Progenitor cell of endocrine pancreas (in vitro differentiated cells): ENCODE measurements at regions not wholly inside any gene's neighbourhood (a gene's known extent, or its start where the extent isn't known, plus 50 kb on each side); places are given as distances from the start of the nearest gene placed in this dataset.

Experiments used
- DNase-seq: peaks from one replicate; pipeline ENCODE4 v3.0.0; 2021; ENCODE audit warnings: low spot score; ENCODE audit not compliant: unreplicated experiment
- H3K27ac Mint-ChIP-seq: 2 replicates; pipeline ENCODE4 v1.8.0; 2021; ENCODE audit warnings: mild to moderate bottlenecking, moderate library complexity, mixed read lengths
- H3K27me3 Mint-ChIP-seq: 2 replicates; pipeline ENCODE4 v1.8.0; 2021; ENCODE audit warnings: mixed read lengths
- H3K36me3 Mint-ChIP-seq: 2 replicates; pipeline ENCODE4 v1.8.0; 2022; ENCODE audit warnings: mixed read lengths; ENCODE audit not compliant: insufficient read depth
- H3K4me1 Mint-ChIP-seq: 2 replicates; pipeline ENCODE4 v1.8.0; 2021; ENCODE audit warnings: low read depth, mixed read lengths
- H3K4me3 Mint-ChIP-seq: 2 replicates; pipeline ENCODE4 v1.8.0; 2021; ENCODE audit warnings: low read depth, mild to moderate bottlenecking, moderate library complexity, mixed read lengths
- H3K9me3 Mint-ChIP-seq: 2 replicates; pipeline ENCODE4 v1.8.0; 2021; ENCODE audit warnings: low read depth, mixed read lengths
- TF ChIP-seq, protein P1 (sequence below): fragments of 200-600 bp; sonication (generic); IDR thresholded peaks from one replicate; pipeline ENCODE4 v1.5.0; 2021; ENCODE audit warnings: antibody characterized with exemption, mild to moderate bottlenecking; ENCODE audit not compliant: unreplicated experiment

DNA sequence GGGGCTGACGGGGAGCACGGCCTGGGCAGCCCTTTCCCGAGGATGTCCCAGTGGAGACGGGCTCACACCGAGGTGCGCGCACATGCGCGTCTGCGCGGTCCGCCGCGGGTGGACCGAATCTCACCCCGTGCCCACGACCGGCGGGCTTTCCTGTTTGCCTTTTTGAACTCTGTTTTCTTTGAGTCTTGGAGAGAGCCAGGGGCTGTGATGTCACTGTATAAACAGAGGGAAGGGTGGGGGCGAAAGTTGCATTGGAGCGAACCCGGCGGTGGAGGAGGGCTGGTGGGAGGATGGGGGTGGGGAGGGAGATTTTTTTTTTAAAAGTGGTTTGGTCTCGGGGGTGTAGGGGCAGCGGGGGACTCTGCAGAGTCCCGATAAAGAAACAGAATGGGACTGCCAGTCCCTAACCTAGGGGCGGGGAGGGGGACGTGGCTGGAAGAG, 141.2 kb upstream of the CTAGE1 start:
- peak; percentile 48 for DNase-seq
- H3K4me3 Mint-ChIP-seq, result peak overlapping the region; percentile 80
- peaks cover 15% of the 10 kb centered on the region for H3K4me1 Mint-ChIP-seq
- H3K36me3 Mint-ChIP-seq, result no peaks in the 10 kb centered on the region
- TF ChIP-seq, protein P1, sequence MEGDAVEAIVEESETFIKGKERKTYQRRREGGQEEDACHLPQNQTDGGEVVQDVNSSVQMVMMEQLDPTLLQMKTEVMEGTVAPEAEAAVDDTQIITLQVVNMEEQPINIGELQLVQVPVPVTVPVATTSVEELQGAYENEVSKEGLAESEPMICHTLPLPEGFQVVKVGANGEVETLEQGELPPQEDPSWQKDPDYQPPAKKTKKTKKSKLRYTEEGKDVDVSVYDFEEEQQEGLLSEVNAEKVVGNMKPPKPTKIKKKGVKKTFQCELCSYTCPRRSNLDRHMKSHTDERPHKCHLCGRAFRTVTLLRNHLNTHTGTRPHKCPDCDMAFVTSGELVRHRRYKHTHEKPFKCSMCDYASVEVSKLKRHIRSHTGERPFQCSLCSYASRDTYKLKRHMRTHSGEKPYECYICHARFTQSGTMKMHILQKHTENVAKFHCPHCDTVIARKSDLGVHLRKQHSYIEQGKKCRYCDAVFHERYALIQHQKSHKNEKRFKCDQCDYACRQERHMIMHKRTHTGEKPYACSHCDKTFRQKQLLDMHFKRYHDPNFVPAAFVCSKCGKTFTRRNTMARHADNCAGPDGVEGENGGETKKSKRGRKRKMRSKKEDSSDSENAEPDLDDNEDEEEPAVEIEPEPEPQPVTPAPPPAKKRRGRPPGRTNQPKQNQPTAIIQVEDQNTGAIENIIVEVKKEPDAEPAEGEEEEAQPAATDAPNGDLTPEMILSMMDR, result no peak
- no peaks in the 10 kb centered on the region for H3K9me3 Mint-ChIP-seq
- H3K27me3 Mint-ChIP-seq, result peaks cover 9% of the 10 kb centered on the region
- peak overlapping the region; percentile 93 for H3K27ac Mint-ChIP-seq

DNA sequence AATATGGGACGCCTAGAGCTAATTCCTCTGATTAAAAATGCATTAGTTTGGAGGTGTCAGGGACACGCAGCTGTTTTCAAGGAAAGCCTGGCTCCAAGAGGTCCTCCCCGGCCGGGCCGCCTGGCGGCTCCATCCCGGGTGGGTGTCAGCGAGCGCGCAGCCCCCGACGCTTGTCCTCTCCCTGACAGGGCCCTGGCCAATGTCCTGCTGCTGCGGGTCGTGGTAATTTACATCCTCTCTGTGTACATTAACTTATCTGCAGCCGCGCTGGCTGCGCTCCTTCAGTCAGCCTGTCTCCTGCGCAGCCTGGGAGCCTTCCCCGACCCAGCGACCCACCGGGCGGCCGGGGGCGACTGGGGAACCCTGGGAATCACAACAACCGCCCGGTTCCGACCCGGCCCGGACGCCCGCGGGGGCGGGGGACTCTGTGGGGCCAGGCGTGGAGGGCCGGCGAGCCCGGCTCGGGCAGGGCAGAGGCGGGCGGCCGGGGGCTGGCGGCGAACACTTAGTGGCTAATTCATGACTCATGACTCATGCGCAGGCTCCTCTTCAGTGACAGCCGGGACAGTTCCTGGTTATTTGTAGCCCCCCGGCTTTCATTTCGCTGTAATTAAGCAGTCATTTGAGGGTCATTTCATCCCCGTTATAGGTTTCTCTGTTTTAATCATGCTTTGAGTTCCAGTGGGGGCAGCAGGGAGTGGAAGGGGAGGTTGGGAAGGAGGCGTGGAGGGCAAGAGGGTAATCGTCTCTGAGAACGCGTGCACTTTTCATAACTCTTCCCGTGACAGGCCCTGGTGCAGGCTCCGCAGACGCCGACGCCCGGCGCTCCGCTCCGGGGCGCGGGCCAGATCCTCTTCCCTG, 141.9 kb upstream of the CTAGE1 start:
- Mint-ChIP-seq H3K27ac (peak overlapping the region; percentile 93), H3K27me3 (peaks cover 9% of the 10 kb centered on the region)

DNA sequence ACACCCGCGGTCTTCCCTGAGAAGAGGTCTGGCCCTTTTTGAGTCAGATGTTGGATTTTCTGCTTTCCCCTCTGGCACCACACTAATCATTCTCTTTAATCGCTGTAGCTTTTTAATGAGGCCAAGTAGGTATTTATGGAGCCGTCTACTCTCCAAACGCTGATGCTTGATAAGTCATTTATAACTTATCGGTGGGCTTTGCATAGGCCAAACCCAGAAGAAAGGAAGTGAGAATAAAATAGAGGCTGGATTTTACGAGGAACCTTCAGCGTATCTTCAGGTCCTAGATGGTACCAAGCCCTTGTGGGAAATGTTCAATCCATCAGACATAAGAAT, 142.5 kb upstream of the CTAGE1 start:
- TF ChIP-seq, protein P1, result no peak
- peaks cover 15% of the 10 kb centered on the region for H3K4me1 Mint-ChIP-seq
- H3K36me3 Mint-ChIP-seq, result no peaks in the 10 kb centered on the region
- no peaks in the 10 kb centered on the region for H3K9me3 Mint-ChIP-seq
- peak overlapping the region; percentile 80 for H3K4me3 Mint-ChIP-seq
- peak overlapping the region; percentile 92 for H3K27ac Mint-ChIP-seq
- no peak for DNase-seq
- H3K27me3 Mint-ChIP-seq, result peaks cover 13% of the 10 kb centered on the region

More for the DNA sequence above, 141.9 kb upstream of the CTAGE1 start:
- Mint-ChIP-seq H3K36me3 (no peaks in the 10 kb centered on the region), H3K4me3 (peak overlapping the region; percentile 80), H3K4me1 (peaks cover 15% of the 10 kb centered on the region), H3K9me3 (no peaks in the 10 kb centered on the region)
- DNase-seq, result peak; percentile 69
- TF ChIP-seq, protein P1, result peak; percentile 53

DNA sequence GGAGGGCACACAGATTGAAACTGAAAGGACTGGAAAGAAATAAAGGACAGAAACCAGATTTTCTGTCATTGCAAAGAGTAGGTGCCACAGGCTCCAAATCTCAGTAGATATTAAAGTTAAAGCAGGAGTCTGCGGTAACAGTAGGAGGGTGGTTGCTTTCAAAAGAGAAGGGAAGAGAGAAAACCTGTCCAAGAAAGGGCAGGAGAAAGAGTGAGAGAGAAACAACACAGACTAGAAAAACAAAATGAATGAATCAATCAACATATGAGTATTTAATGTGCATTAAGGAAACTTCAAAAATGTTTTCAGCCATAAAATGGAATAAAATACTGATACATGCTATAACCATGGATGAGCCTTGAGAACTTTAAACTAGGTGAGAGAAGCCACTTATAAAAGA, 143.1 kb upstream of the CTAGE1 start:
- H3K4me1 Mint-ChIP-seq, result peaks cover 15% of the 10 kb centered on the region
- TF ChIP-seq, protein P1, result no peak
- no peaks in the 10 kb centered on the region for H3K9me3 Mint-ChIP-seq
- no peak overlapping the region for H3K27ac Mint-ChIP-seq
- H3K27me3 Mint-ChIP-seq, result peaks cover 16% of the 10 kb centered on the region
- no peaks in the 10 kb centered on the region for H3K36me3 Mint-ChIP-seq
- DNase-seq, result no peak
- H3K4me3 Mint-ChIP-seq, result no peak overlapping the region

DNA sequence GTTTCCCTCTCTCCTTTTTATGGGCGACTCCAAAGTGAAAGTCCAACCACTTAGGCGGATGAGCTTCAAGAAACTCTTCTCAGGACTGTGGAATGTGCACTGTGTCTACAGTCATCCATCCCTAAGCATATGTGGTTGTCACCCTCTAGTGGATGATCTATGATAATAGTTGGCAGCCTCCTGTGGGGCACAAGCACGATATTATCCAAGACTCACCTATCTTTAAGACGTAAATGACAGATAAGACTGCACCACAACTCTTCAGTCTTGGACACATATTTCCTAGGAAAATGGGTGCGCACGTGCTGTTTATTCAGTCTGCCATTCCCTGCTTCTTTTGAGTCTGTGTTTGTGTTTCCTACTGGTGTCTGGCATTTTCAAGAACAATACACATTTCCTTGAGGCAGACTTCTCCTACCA, 145.5 kb upstream of the CTAGE1 start:
- Mint-ChIP-seq H3K9me3 (no peaks in the 10 kb centered on the region), H3K4me3 (no peak overlapping the region), H3K27ac (no peak overlapping the region), H3K27me3 (peaks cover 13% of the 10 kb centered on the region), H3K4me1 (peaks cover 14% of the 10 kb centered on the region), H3K36me3 (no peaks in the 10 kb centered on the region)
- DNase-seq, result no peak
- TF ChIP-seq, protein P1, result peak; percentile 70
